ENCODE measurements at regions not wholly inside any gene's neighbourhood (a gene's known extent, or its start where the extent isn't known, plus 50 kb on each side); places are given as distances from the start of the nearest gene placed in this dataset.
"Not testable (repeated sequence)": the region's sequence is repeated elsewhere in the genome, so short reads cannot be mapped to it uniquely, and the experiment has no call there.

- ATAC-seq (no peak), DNase-seq (no peak)
- Mint-ChIP-seq H3K27me3 (peaks cover 0 to 9% (median 4%) of the 10 kb centered on the region in 5 donors), H3K9me3 (peaks cover 0 to 19% (median 3%) of the 10 kb centered on the region in 9 donors), H3K36me3 (peaks cover 0 to 5% (median 0%) of the 10 kb centered on the region in 3 donors), H3K27ac (no peak overlapping the region), H3K4me3 (no peak overlapping the region), H3K4me1 (no peaks in the 10 kb centered on the region)
- POLR2A ChIA-PET: no interaction called here
These were observed 296.0 kb upstream of the KIAA1217 start for GRCh38 chr10:23912884-23913404.

- Mint-ChIP-seq H3K9me3 (peaks cover 0 to 10% (median 0%) of the 10 kb centered on the region in 9 donors), H3K4me3 (no peak overlapping the region), H3K27me3 (peaks cover 0 to 8% (median 4%) of the 10 kb centered on the region in 5 donors), H3K27ac (no peak overlapping the region), H3K4me1 (no peaks in the 10 kb centered on the region), H3K36me3 (no peaks in the 10 kb centered on the region)
- DNase-seq (no peak), ATAC-seq (no peak)
- POLR2A ChIA-PET: no interaction called here
These were observed 294.3 kb upstream of the KIAA1217 start for GRCh38 chr10:23914641-23915040.

- Mint-ChIP-seq H3K36me3 (no peaks in the 10 kb centered on the region), H3K27me3 (peaks cover 0 to 8% (median 4%) of the 10 kb centered on the region in 5 donors), H3K4me1 (no peaks in the 10 kb centered on the region), H3K27ac (no peak overlapping the region), H3K4me3 (no peak overlapping the region), H3K9me3 (peaks cover 0 to 22% (median 4%) of the 10 kb centered on the region in 9 donors)
- POLR2A ChIA-PET: no interaction called here
- ATAC-seq (no peak), DNase-seq (no peak)
These were observed 291.6 kb upstream of the KIAA1217 start for GRCh38 chr10:23917251-23917840.

- DNase-seq (no peak), ATAC-seq (no peak)
- H3K9me3 Mint-ChIP-seq: peaks cover 0 to 15% (median 4%) of the 10 kb centered on the region in 9 donors
- H3K36me3 Mint-ChIP-seq: no peaks in the 10 kb centered on the region
- no peak overlapping the region for H3K4me3 Mint-ChIP-seq
- H3K4me1 Mint-ChIP-seq: no peaks in the 10 kb centered on the region
- POLR2A ChIA-PET: no interaction called here
- no peak overlapping the region for H3K27ac Mint-ChIP-seq
- peaks cover 0 to 10% (median 4%) of the 10 kb centered on the region in 5 donors for H3K27me3 Mint-ChIP-seq
These were observed 290.7 kb upstream of the KIAA1217 start for GRCh38 chr10:23918090-23918723.

GRCh38 chr10:23918839-23919238 is 290.1 kb upstream of the KIAA1217 start:
- no peaks in the 10 kb centered on the region for H3K36me3 Mint-ChIP-seq
- POLR2A ChIA-PET: no interaction called here
- no peak overlapping the region for H3K27ac Mint-ChIP-seq
- no peak for ATAC-seq
- no peaks in the 10 kb centered on the region for H3K4me1 Mint-ChIP-seq
- DNase-seq: no peak
- H3K27me3 Mint-ChIP-seq: peaks cover 0 to 12% (median 4%) of the 10 kb centered on the region in 5 donors
- H3K9me3 Mint-ChIP-seq: peaks cover 0 to 15% (median 4%) of the 10 kb centered on the region in 9 donors
- H3K4me3 Mint-ChIP-seq: no peak overlapping the region

GRCh38 chr10:23927576-23928325 is 281.2 kb upstream of the KIAA1217 start:
- no peak overlapping the region for H3K27ac Mint-ChIP-seq
- DNase-seq (no peak), ATAC-seq (no peak)
- H3K9me3 Mint-ChIP-seq: peaks cover 0 to 3% (median 0%) of the 10 kb centered on the region in 9 donors
- H3K4me3 Mint-ChIP-seq: no peak overlapping the region
- H3K27me3 Mint-ChIP-seq: peaks cover 0 to 9% (median 0%) of the 10 kb centered on the region in 5 donors
- no peaks in the 10 kb centered on the region for H3K36me3 Mint-ChIP-seq
- H3K4me1 Mint-ChIP-seq: no peaks in the 10 kb centered on the region
- POLR2A ChIA-PET: no interaction called here

GRCh38 chr10:23934023-23934422 is 274.9 kb upstream of the KIAA1217 start:
- H3K27ac Mint-ChIP-seq, H3K27me3 Mint-ChIP-seq, ATAC-seq, H3K36me3 Mint-ChIP-seq, DNase-seq, POLR2A ChIA-PET, H3K4me1 Mint-ChIP-seq, H3K4me3 Mint-ChIP-seq: not testable (repeated sequence)
- peaks cover 0 to 12% (median 1%) of the 10 kb centered on the region in 9 donors for H3K9me3 Mint-ChIP-seq

- no peak overlapping the region for H3K27ac Mint-ChIP-seq
- ATAC-seq (no peak), DNase-seq (no peak)
- POLR2A ChIA-PET: no interaction called here
- no peaks in the 10 kb centered on the region for H3K4me1 Mint-ChIP-seq
- no peaks in the 10 kb centered on the region for H3K27me3 Mint-ChIP-seq
- H3K4me3 Mint-ChIP-seq: no peak overlapping the region
- H3K36me3 Mint-ChIP-seq: no peaks in the 10 kb centered on the region
- peaks cover 0 to 2% (median 0%) of the 10 kb centered on the region in 9 donors for H3K9me3 Mint-ChIP-seq
These were observed 263.1 kb upstream of the KIAA1217 start for GRCh38 chr10:23945845-23946244.

- Mint-ChIP-seq H3K36me3 (no peaks in the 10 kb centered on the region), H3K9me3 (peaks cover 0 to 4% (median 0%) of the 10 kb centered on the region in 9 donors), H3K4me1 (peaks cover 0 to 1% (median 0%) of the 10 kb centered on the region in 4 donors), H3K4me3 (no peak overlapping the region), H3K27ac (no peak overlapping the region), H3K27me3 (no peaks in the 10 kb centered on the region)
- ATAC-seq (no peak), DNase-seq (no peak)
- POLR2A ChIA-PET: no interaction called here
These were observed 257.1 kb upstream of the KIAA1217 start for GRCh38 chr10:23951841-23952240.

- POLR2A ChIA-PET: no interaction called here
These were observed 253.3 kb upstream of the KIAA1217 start for GRCh38 chr10:23955456-23956225.

GRCh38 chr10:23965123-23965522 is 243.8 kb upstream of the KIAA1217 start:
- DNase-seq (no peak), ATAC-seq (no peak)
- H3K4me3 Mint-ChIP-seq: no peak overlapping the region
- no peaks in the 10 kb centered on the region for H3K4me1 Mint-ChIP-seq
- no peaks in the 10 kb centered on the region for H3K27me3 Mint-ChIP-seq
- POLR2A ChIA-PET: no interaction called here
- peaks cover 0 to 9% (median 0%) of the 10 kb centered on the region in 9 donors for H3K9me3 Mint-ChIP-seq
- H3K27ac Mint-ChIP-seq: no peak overlapping the region
- no peaks in the 10 kb centered on the region for H3K36me3 Mint-ChIP-seq

More at GRCh38 chr10:23955456-23956225, 253.3 kb upstream of the KIAA1217 start:
- peaks cover 0 to 7% (median 0%) of the 10 kb centered on the region in 9 donors for H3K9me3 Mint-ChIP-seq
- H3K27ac Mint-ChIP-seq: no peak overlapping the region
- no peaks in the 10 kb centered on the region for H3K36me3 Mint-ChIP-seq
- ATAC-seq (no peak), DNase-seq (no peak)
- H3K27me3 Mint-ChIP-seq: no peaks in the 10 kb centered on the region
- no peak overlapping the region for H3K4me3 Mint-ChIP-seq
- H3K4me1 Mint-ChIP-seq: peaks cover 0 to 1% (median 0%) of the 10 kb centered on the region in 4 donors

GRCh38 chr10:23965880-23966279 is 243.1 kb upstream of the KIAA1217 start:
- Mint-ChIP-seq H3K9me3 (peaks cover 0 to 9% (median under 1%) of the 10 kb centered on the region in 9 donors), H3K4me3 (no peak overlapping the region), H3K27me3 (no peaks in the 10 kb centered on the region), H3K36me3 (no peaks in the 10 kb centered on the region), H3K27ac (no peak overlapping the region), H3K4me1 (no peaks in the 10 kb centered on the region)
- DNase-seq: no peak
- ATAC-seq: no peak
- POLR2A ChIA-PET: no interaction called here
